HEK293 (cell line): ENCODE measurements at regions not wholly inside any gene's neighbourhood (a gene's known extent, or its start where the extent isn't known, plus 50 kb on each side); places are given as distances from the start of the nearest gene placed in this dataset.

Experiments
- CTCF ChIP-seq: fragments of 450-650 bp; formaldehyde crosslinking; IDR thresholded peaks from 2 replicates; pipeline ENCODE4 v1.5.1; 2016; ENCODE audit warnings: missing biosample characterization, missing genetic modification characterization
- TF ChIP-seq, protein P1 (sequence below): fragments of 450-650 bp; formaldehyde crosslinking; IDR thresholded peaks from 2 replicates; pipeline ENCODE4 v1.5.1; 2016; ENCODE audit warnings: missing biosample characterization, missing genetic modification characterization

DNA sequence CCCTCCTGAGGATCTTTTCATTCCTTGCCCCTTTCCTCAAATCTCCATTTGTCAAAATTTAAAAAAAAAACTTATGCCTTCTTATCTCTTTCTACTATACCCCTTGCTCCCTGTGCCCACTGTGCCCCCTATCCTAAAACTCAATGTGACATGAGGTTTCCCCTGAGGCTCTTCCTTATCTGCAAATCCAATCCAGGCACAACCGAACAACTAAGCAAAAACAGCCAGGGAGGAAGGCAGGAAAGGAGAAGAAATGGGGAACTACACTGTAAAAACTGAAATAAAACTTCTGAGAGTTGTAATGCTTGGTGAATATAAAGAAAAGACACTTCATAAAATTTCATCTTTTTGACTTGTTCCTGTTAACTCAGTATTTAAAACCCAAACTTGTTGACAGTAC is 54.2 kb downstream of the CRPPA start:
- TF ChIP-seq, protein P1, sequence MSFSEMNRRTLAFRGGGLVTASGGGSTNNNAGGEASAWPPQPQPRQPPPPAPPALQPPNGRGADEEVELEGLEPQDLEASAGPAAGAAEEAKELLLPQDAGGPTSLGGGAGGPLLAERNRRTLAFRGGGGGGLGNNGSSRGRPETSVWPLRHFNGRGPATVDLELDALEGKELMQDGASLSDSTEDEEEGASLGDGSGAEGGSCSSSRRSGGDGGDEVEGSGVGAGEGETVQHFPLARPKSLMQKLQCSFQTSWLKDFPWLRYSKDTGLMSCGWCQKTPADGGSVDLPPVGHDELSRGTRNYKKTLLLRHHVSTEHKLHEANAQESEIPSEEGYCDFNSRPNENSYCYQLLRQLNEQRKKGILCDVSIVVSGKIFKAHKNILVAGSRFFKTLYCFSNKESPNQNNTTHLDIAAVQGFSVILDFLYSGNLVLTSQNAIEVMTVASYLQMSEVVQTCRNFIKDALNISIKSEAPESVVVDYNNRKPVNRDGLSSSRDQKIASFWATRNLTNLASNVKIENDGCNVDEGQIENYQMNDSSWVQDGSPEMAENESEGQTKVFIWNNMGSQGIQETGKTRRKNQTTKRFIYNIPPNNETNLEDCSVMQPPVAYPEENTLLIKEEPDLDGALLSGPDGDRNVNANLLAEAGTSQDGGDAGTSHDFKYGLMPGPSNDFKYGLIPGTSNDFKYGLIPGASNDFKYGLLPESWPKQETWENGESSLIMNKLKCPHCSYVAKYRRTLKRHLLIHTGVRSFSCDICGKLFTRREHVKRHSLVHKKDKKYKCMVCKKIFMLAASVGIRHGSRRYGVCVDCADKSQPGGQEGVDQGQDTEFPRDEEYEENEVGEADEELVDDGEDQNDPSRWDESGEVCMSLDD, result no peak
- no peak for TF ChIP-seq CTCF (tag by site-specific recombination)
